ENCODE measurements at regions not wholly inside any gene's neighbourhood (a gene's known extent, or its start where the extent isn't known, plus 50 kb on each side); places are given as distances from the start of the nearest gene placed in this dataset.

DNA sequence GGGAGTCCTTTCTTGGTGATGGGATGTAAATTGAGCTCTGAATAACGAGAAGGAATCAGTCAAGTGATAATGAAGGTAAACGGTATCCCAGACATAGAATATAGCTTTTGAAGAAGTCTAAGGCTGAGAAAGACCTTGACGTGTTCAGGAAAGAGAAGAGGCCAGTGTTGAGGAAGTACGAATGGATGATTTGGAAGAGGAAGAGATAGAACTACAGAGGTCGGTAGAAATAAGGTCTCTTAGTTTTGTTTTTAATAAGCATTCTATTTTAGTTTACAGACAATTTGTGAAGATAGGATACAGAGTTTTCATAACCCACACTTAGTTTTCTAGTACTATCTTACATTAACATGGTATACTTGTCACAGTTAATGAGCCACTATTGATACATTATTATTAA lies 1598.1 kb downstream of the FAM181B start:
- TF ChIP-seq, protein P1, sequence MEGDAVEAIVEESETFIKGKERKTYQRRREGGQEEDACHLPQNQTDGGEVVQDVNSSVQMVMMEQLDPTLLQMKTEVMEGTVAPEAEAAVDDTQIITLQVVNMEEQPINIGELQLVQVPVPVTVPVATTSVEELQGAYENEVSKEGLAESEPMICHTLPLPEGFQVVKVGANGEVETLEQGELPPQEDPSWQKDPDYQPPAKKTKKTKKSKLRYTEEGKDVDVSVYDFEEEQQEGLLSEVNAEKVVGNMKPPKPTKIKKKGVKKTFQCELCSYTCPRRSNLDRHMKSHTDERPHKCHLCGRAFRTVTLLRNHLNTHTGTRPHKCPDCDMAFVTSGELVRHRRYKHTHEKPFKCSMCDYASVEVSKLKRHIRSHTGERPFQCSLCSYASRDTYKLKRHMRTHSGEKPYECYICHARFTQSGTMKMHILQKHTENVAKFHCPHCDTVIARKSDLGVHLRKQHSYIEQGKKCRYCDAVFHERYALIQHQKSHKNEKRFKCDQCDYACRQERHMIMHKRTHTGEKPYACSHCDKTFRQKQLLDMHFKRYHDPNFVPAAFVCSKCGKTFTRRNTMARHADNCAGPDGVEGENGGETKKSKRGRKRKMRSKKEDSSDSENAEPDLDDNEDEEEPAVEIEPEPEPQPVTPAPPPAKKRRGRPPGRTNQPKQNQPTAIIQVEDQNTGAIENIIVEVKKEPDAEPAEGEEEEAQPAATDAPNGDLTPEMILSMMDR (conservative IDR thresholded peaks at IDR 0.05; ENCODE audit: low read length): no peak
- TF ChIP-seq EZH2phosphoT487 (IDR thresholded peaks at IDR 0.05; ENCODE audit: borderline replicate concordance, low read depth, low read length): no peak
- no TSS peak for BruUV-seq (replicated peaks)
- POLR2A ChIA-PET: no interaction called here

DNA sequence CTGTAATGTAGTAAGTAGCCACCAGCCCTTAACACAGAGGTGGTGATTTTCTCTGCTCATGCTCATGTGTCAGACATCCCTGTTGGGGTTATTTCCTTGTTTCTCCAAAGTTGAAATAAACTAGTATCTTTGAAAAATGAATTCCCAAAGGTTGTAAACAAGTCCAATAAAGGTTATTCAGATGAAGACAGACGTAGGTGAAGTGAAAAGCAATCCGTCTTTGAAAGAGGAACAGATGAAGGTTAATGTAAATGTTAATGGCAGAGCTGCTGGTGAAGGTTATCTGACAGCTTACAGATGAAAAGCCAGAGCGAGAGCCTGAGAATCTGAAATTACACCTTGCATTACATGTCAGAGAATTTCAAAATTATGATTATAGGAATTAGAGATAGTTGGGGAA lies 1604.0 kb downstream of the FAM181B start:
- Histone ChIP-seq H4K20me1 (ENCODE audit: insufficient read depth, low read length) (no peaks in the 10 kb centered on the region), H3K27ac (ENCODE audit: low read depth, low read length, poor library complexity, severe bottlenecking) (no peak overlapping the region), H2AFZ (ENCODE audit: low read length) (no peak overlapping the region), H3K9me2 (ENCODE audit: insufficient read depth, low read length) (no peaks in the 10 kb centered on the region), H3K9me3 (ENCODE audit: low read length) (no peaks in the 10 kb centered on the region), H3K4me3 (ENCODE audit: low read depth, low read length, poor library complexity, severe bottlenecking) (no peak overlapping the region), H3K4me2 (ENCODE audit: low read length) (no peak overlapping the region), H3K4me1 (ENCODE audit: insufficient read depth, low read length, poor library complexity, severe bottlenecking) (no peaks in the 10 kb centered on the region), H3K79me2 (ENCODE audit: insufficient read depth, low read depth, low read length) (no peaks in the 10 kb centered on the region), H3K36me3 (ENCODE audit: insufficient read depth, low read length) (no peaks in the 10 kb centered on the region)
- TF ChIP-seq, protein P1 (conservative IDR thresholded peaks at IDR 0.05; ENCODE audit: low read length): no peak
- TF ChIP-seq EZH2phosphoT487 (IDR thresholded peaks at IDR 0.05; ENCODE audit: borderline replicate concordance, low read depth, low read length): no peak
- ChIA-PET CTCF (ENCODE audit: unreplicated experiment) (no interaction called here), POLR2A (no interaction called here)
- no TSS peak for BruUV-seq (replicated peaks)
- DNase-seq (ENCODE audit: low spot score): no peak
- intact Hi-C loops (cut with micrococcal nuclease; ENCODE audit: unreplicated experiment): no loop called here

More for the DNA sequence above, 1598.1 kb downstream of the FAM181B start:
- intact Hi-C loops (cut with micrococcal nuclease; ENCODE audit: unreplicated experiment): no loop called here
- Histone ChIP-seq H3K79me2 (ENCODE audit: insufficient read depth, low read depth, low read length) (no peaks in the 10 kb centered on the region), H3K36me3 (ENCODE audit: insufficient read depth, low read length) (no peaks in the 10 kb centered on the region), H3K4me1 (ENCODE audit: insufficient read depth, low read length, poor library complexity, severe bottlenecking) (no peaks in the 10 kb centered on the region), H3K4me2 (ENCODE audit: low read length) (no peak overlapping the region), H3K4me3 (ENCODE audit: low read depth, low read length, poor library complexity, severe bottlenecking) (no peak overlapping the region), H3K27ac (ENCODE audit: low read depth, low read length, poor library complexity, severe bottlenecking) (no peak overlapping the region), H2AFZ (ENCODE audit: low read length) (no peak overlapping the region), H3K9me3 (ENCODE audit: low read length) (no peaks in the 10 kb centered on the region), H3K9me2 (ENCODE audit: insufficient read depth, low read length) (no peaks in the 10 kb centered on the region), H4K20me1 (ENCODE audit: insufficient read depth, low read length) (no peaks in the 10 kb centered on the region)
- DNase-seq (ENCODE audit: low spot score): no peak
- CTCF ChIA-PET (ENCODE audit: unreplicated experiment): no interaction called here

DNA sequence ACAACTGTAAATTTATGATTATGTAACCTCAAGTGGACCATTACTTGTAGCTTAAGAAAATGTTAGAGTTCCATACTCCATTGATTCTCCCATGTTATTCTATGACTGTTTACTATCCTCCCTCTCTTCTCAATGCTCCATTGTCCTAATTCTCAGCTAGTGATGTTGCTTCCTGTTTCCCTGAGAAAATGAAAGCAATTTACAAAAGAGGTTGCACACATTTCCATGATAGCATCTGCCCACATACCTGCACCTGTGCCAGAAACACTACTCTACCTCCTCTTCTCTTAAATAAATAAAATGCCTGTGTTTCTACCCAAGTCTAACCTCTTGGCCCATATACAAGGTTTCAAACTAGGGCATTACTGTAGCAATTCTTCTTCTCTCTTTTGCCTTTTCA lies 1620.9 kb downstream of the FAM181B start:
- H3K79me2 ChIP-seq (ENCODE audit: insufficient read depth, low read depth, low read length): no peaks in the 10 kb centered on the region
- no TSS peak for BruUV-seq (replicated peaks)
- H3K9me2 ChIP-seq (ENCODE audit: insufficient read depth, low read length): no peaks in the 10 kb centered on the region
- no peak overlapping the region for H2AFZ ChIP-seq (ENCODE audit: low read length)
- no peaks in the 10 kb centered on the region for H4K20me1 ChIP-seq (ENCODE audit: insufficient read depth, low read length)
- no peaks in the 10 kb centered on the region for H3K9me3 ChIP-seq (ENCODE audit: low read length)
- POLR2A ChIA-PET: no interaction called here
- intact Hi-C loops (cut with micrococcal nuclease; ENCODE audit: unreplicated experiment): no loop called here
- TF ChIP-seq EZH2phosphoT487 (IDR thresholded peaks at IDR 0.05; ENCODE audit: borderline replicate concordance, low read depth, low read length): no peak
- TF ChIP-seq, protein P1 (conservative IDR thresholded peaks at IDR 0.05; ENCODE audit: low read length): no peak
- no peak overlapping the region for H3K27ac ChIP-seq (ENCODE audit: low read depth, low read length, poor library complexity, severe bottlenecking)
- DNase-seq (ENCODE audit: low spot score): no peak
- no peak overlapping the region for H3K4me2 ChIP-seq (ENCODE audit: low read length)
- H3K4me3 ChIP-seq (ENCODE audit: low read depth, low read length, poor library complexity, severe bottlenecking): no peak overlapping the region
- H3K4me1 ChIP-seq (ENCODE audit: insufficient read depth, low read length, poor library complexity, severe bottlenecking): no peaks in the 10 kb centered on the region
- CTCF ChIA-PET (ENCODE audit: unreplicated experiment): no interaction called here
- no peaks in the 10 kb centered on the region for H3K36me3 ChIP-seq (ENCODE audit: insufficient read depth, low read length)
